Activated CD8-positive, alpha-beta memory T cell treated with anti-CD3 and anti-CD28 coated beads for 1 hour (primary cell): ENCODE measurements at regions not wholly inside any gene's neighbourhood (a gene's known extent, or its start where the extent isn't known, plus 50 kb on each side); places are given as distances from the start of the nearest gene placed in this dataset.

ENCODE experiments used
- DNase-seq, 2 donors: peaks; one replicate each; pipeline ENCODE4 v3.0.0-alpha.2; 2020; ENCODE audit warnings: low read depth in 1 of 2; ENCODE audit errors: extremely low read depth in 1 of 2

DNA sequence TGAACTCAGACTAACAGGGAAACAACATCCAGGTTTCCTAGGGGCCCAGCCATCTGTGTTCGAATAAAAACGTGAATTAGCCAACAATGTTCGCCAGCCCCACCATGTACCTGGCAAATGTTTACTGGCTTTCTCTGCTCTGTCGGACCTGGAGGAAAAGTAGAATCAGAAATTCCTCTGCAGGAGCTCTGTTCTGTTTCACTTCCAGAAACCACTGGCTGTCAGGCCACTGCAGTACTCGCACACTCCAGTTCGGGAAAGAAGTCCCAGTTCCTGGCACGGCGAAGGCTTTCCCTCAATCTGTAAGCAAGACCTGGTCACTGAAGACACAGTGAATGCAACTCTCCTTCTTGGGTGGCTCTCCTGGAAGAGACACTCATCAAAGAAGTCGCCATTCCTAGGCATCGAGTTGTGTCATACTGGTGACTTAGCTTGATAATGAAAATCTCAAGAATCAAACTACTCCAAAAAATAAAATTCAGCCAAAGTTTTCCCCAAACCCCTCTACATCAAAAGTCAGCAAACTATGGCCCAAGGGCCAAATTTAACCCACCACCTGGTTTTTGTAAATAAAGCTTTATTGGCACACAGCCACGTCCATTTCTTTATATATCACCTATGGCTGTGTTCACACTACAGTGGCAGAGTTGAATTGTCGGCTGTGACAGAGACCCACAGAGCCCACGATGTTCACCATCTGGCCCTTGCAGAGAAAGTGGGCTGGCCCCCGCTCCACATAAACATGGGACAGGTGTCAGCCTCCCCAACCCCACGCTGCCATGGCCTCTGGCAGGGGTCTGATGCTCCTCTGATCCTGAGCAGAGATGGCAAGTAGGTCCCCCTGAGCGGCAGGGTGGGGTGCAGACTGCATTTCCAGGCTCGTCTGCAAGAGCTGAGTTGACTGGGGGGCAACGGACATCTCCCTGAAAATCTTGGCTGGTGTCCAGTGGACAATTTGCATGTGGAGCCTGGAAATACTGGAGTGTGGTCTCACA, 189.2 kb upstream of the DIO3 start:
- DNase-seq: no peak

GRCh38 chr14:101372894-101373620, 188.2 kb upstream of the DIO3 start:
- no peak for DNase-seq

DNA sequence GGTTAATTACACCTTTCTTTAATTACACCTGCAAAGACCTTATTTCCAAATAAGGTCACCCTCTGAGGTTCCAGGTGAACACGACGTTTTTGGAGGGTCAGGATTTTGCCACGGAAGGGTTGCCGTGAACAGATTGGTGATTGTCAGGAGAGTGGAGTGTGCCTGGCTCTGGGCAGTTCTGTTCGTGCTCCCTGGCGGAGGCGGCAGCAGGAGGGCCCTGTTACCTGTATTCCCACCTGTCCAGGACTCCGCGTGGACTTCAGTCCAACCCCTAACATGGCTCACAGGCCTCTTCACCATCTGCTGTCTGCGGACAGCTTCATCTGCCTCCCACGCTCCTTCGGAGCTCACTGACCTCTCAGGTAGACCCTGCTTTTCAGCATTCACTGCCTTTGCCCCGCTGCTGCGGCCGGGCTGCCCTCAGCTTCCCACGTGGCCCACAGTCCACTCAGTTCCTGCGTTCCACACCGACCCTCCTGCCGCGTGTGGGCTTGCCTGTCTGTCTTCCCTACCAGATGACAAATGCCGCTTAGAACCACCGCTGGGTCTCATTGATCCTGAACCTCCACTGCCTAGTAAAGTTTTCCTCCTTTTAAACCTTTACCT, 187.5 kb upstream of the DIO3 start:
- no peak for DNase-seq

DNA sequence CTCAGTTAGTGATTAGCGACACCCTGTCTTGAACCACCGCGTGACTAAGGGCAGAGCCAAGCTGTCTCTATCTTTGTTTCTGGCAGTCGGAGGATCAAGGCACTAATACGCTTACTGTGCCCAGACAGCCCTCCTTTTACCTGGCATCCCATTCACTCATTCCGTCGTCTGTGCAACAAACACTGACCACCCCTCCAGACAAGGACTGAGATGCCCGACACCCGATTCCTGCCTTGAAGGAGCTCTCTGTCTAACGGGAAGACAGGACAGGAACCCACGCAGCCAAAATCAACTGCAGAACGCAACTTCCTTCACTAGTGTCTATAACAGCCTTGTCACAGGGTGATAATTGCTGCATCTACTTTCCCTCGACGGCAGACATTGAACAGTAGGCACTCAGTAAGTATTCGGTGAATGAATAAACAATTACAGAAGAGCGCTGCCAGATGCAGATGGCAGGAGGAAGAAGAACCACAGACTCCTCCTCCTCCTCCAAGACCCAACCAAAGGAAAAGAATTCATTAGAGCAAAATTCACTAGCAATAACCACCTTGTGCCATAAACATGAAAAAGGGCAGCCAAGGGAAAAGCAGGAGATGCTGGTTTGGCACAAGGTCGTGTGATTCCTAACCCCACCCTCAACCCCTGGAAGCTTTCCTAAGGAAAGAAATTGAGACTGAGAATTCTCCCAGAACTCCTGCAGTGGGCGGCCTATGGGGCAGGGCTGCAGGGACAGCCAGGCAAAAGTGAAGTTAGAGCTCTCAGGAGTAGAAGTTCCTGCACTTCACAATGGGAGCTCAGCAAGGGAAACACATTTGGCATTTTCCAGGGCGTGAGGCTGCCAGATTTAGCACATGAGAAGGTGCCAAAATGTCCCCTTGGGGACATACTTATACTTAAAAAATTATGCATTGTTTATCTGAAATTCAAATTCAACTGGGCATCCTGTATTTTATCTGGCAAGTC, 186.6 kb upstream of the DIO3 start:
- DNase-seq: no peak

DNA sequence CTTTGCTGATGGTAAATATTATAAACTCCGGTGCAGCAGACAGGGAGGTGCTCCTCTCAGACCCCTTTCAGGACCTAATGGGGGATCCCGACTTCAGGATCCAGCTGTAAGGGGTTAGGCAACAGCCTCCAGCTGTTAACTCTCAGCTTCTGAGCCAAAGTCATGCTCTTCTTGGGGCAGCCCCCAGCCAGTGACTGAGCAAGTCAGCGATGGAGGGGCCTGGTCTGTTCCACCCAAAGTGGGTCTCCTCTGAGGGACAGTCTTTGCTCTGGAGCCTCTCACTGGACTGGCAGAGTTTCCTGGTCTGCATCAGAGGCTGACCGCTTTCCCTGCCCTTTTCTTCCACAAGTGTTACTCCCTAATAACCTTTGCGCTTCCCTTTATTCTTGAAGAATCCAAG, 184.2 kb upstream of the DIO3 start:
- no peak for DNase-seq

GRCh38 chr14:101379842-101380241, 181.5 kb upstream of the DIO3 start:
- DNase-seq: no peak

DNA sequence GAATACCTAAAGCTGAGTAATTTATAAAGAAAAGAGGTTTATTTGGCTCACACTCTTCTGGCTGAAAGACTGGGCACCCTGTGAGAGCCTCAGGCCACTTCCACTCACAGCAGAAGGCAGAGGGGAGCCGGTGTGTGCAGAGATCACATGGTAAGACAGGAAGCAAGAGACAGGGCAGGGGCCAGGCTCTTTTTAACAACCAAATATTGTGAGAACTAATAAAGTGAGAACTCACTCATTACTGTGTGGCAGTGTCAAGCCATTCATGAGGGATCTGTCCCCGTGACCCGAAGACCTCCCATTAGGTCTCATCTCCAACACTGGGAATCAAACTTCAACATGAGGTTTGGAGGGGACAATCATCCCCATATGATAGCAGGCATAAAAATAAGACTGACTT, 180.8 kb upstream of the DIO3 start:
- DNase-seq: no peak

GRCh38 chr14:101380940-101381339, 180.4 kb upstream of the DIO3 start:
- DNase-seq: no peak

GRCh38 chr14:101383737-101384338, 177.5 kb upstream of the DIO3 start:
- no peak for DNase-seq

- DNase-seq: no peak
Observed at GRCh38 chr14:101394374-101394773, 166.9 kb upstream of the DIO3 start.

DNA sequence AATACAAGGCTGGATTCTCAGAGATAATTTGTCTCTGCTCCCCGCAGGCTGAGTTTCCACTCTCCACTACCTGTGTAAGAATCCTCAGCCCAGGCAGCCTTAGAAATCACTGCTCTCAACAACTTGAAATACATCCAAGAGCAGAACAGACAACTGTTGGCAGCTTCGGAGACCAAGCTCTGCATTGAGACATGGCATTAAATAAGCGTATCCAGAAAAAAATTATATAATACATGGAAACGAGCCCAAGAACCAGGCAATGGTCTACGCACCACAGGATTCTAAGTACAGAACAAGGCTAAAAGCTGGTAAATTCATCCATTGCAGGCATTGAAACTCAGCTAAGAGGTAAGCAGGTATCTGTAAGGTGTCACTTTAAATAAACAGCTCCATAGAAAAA, 165.5 kb upstream of the DIO3 start:
- no peak for DNase-seq

DNA sequence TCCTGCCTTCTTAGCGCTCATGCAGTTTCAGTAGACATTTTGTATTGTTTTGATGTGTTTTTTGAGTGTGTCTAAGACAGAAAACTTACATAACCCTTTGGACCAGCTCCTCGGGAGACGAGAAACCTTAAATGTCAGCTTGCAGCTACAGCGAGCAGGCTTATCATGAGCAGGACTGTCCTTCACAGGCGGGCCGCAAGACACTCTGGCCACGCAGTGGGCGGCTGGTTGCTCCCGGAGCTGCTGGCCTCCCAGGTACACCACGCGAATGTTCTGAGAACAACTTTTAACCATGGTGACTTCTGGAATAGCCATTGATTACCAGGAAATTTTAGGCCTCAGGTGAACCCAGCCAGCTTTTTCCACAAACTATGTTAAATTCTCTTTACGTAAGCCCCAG, 164.1 kb upstream of the DIO3 start:
- DNase-seq: no peak

GRCh38 chr14:101398011-101398410, 163.3 kb upstream of the DIO3 start:
- no peak for DNase-seq

GRCh38 chr14:101399737-101400517, 161.4 kb upstream of the DIO3 start:
- DNase-seq: no peak

- no peak for DNase-seq
Observed at GRCh38 chr14:101400830-101401229, 160.5 kb upstream of the DIO3 start.

GRCh38 chr14:101402936-101403660, 158.2 kb upstream of the DIO3 start:
- no peak for DNase-seq

DNA sequence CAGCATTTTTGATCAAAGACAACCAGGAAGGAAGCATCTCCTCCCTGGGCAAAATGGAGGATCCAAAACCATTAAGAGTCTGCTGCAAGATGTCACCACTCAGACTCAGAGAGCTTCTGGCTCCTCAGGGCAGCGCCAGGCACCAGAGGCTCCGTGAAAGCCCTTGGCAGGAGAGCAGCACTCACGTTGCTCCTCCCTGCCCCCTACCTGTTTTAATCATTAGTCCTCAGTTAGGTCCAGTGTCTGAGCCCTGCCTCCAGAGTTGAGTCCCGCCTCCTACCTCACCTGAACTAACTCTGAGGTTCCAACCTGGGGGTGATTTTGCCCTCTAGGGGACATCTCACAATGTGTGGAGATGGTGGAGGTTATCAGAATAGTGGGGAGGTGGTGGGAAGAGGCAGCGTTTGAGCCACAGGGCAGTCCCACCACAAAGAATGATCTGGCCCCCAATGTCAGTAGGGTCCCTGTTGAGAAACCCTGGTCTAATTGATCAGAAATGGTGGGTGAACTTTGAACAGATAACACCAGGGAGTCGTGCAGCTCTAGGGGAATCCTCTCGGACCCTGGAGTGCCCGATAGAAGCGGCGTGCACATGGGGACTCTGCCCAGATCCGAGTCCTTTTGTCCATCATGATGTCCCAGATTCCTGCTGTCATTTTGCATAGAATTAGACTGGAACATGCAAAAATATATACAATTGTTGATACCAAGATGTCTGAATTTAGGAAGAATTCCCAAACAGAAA, 156.7 kb upstream of the DIO3 start:
- no peak for DNase-seq
